Cardiac muscle cell (in vitro differentiated cells and primary cell): ENCODE measurements at regions not wholly inside any gene's neighbourhood (a gene's known extent, or its start where the extent isn't known, plus 50 kb on each side); places are given as distances from the start of the nearest gene placed in this dataset.

Experiments
- DNase-seq, 2 donors: peaks; one replicate each; pipeline versions ENCODE4 v3.0.0 to v3.0.0-alpha.2; 2010 to 2017; ENCODE audit warnings: low read depth in 1 of 2, low spot score in 1 of 2
- H3K27ac ChIP-seq: fragments of 200-600 bp; sonication (generic); 2 replicates; pipeline ENCODE4 v1.5.1; 2016
- H3K27me3 ChIP-seq: fragments of 200-600 bp; sonication (generic); 2 replicates; pipeline ENCODE4 v1.6.0; 2016; ENCODE audit warnings: control low read depth
- H3K36me3 ChIP-seq: fragments of 200-600 bp; sonication (generic); 2 replicates; pipeline ENCODE4 v1.5.1; 2016; ENCODE audit warnings: control low read depth
- H3K4me1 ChIP-seq: fragments of 200-600 bp; sonication (generic); 2 replicates; pipeline ENCODE4 v1.8.1; 2017; ENCODE audit warnings: low read depth, mild to moderate bottlenecking, mixed run types
- H3K4me3 ChIP-seq: fragments of 200-600 bp; sonication (generic); 2 replicates; pipeline ENCODE4 v1.5.1; 2016; ENCODE audit warnings: mild to moderate bottlenecking
- H3K9me3 ChIP-seq: fragments of 200-600 bp; sonication (generic); 2 replicates; pipeline ENCODE4 v1.5.1; 2017; ENCODE audit warnings: low read depth, mild to moderate bottlenecking, control low read depth
- TF ChIP-seq, protein P1 (sequence below): IDR thresholded peaks from 2 replicates; pipeline ENCODE4 v1.5.1; 2012; ENCODE audit warnings: low read depth, mild to moderate bottlenecking, low read length

DNA sequence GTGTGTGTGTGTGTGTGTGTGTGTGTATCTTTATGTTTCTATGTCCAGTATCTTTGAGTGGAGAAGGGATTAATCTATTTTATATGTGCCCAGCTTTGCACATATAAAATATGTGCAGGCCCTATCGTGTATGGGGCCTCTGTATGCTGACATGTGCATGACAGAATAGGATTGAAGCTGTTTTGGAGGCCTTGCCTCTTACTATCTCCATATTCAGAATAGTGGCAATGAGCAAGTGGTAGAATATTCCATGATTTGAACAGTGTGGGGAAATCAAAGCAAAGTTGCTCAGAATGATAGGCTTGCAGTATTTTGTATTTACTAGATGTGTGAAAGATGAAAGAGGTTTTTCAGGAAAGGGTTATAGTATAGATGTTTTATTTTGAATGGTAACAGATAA is 480.8 kb downstream of the XIRP2 start:
- TF ChIP-seq, protein P1, sequence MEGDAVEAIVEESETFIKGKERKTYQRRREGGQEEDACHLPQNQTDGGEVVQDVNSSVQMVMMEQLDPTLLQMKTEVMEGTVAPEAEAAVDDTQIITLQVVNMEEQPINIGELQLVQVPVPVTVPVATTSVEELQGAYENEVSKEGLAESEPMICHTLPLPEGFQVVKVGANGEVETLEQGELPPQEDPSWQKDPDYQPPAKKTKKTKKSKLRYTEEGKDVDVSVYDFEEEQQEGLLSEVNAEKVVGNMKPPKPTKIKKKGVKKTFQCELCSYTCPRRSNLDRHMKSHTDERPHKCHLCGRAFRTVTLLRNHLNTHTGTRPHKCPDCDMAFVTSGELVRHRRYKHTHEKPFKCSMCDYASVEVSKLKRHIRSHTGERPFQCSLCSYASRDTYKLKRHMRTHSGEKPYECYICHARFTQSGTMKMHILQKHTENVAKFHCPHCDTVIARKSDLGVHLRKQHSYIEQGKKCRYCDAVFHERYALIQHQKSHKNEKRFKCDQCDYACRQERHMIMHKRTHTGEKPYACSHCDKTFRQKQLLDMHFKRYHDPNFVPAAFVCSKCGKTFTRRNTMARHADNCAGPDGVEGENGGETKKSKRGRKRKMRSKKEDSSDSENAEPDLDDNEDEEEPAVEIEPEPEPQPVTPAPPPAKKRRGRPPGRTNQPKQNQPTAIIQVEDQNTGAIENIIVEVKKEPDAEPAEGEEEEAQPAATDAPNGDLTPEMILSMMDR = no peak
- Histone ChIP-seq H3K4me1 (no peaks in the 10 kb centered on the region), H3K27ac (no peak overlapping the region), H3K27me3 (no peaks in the 10 kb centered on the region), H3K4me3 (no peak overlapping the region), H3K36me3 (no peaks in the 10 kb centered on the region), H3K9me3 (no peaks in the 10 kb centered on the region)
- no peak for DNase-seq

DNA sequence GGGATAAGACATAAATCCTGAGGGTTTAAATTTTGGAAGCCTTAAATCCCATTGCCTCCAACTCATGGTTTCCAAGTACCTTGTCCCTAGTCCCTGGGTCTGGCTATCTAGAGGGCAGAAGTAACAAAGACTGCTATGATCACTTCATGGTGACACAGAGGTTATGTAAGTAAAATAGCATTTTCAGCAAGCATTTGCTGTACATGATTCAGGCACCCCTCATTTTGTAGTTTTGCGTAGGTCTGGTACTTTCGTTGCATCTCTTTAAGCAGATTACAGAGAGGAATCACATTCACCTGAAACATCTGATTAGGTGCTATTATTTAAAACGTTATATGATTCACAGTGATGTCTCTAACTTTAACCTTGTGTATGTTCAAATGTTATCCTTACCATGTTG is 480.1 kb downstream of the XIRP2 start:
- TF ChIP-seq, protein P1 = no peak
- no peak for DNase-seq
- no peaks in the 10 kb centered on the region for H3K9me3 ChIP-seq
- no peaks in the 10 kb centered on the region for H3K36me3 ChIP-seq
- H3K4me3 ChIP-seq = no peak overlapping the region
- H3K4me1 ChIP-seq = no peaks in the 10 kb centered on the region
- no peak overlapping the region for H3K27ac ChIP-seq
- no peaks in the 10 kb centered on the region for H3K27me3 ChIP-seq

DNA sequence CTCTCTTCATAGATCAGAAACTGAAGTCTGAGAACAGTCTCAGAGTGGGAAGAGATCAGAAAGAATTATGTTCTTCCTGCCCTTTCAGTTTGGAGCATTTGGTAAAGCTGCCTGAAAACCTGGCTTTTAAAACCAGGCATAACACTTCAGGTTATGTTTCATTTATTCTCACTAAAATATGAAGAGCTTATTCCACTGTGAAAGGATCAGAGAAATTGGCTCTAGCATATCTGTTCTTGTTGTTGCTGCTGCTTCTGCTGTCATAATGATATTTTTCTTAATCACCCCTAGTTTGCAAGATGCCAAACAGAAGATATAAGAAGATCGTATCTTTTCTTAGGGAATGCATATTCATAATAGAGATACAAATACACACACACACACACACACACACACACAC is 476.9 kb downstream of the XIRP2 start:
- Histone ChIP-seq H3K36me3 (no peaks in the 10 kb centered on the region), H3K9me3 (no peaks in the 10 kb centered on the region), H3K4me3 (no peak overlapping the region), H3K27ac (no peak overlapping the region), H3K27me3 (no peaks in the 10 kb centered on the region), H3K4me1 (no peaks in the 10 kb centered on the region)
- DNase-seq = no peak
- TF ChIP-seq, protein P1 = no peak

DNA sequence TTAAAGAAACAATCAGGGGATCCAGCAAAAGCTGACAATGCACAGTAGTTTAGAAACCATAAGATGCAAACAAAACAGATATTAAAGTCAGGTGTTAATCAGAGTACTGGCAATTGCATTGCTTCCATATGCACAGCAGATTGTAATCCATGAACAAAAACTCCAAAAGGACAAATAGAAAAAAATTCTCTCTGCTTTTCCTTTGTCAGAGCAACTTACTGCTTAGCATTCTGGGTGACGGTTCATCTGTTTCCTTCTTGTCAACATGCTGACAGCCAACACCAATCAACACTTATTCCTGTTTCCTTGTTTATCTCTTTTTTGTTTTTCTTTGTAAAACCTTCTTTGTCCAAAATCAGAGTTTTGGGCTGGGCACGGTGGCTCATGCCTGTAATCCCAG is 473.1 kb downstream of the XIRP2 start:
- H3K36me3 ChIP-seq = no peaks in the 10 kb centered on the region
- no peaks in the 10 kb centered on the region for H3K27me3 ChIP-seq
- DNase-seq = no peak
- H3K9me3 ChIP-seq = no peaks in the 10 kb centered on the region
- no peaks in the 10 kb centered on the region for H3K4me1 ChIP-seq
- no peak overlapping the region for H3K4me3 ChIP-seq
- no peak overlapping the region for H3K27ac ChIP-seq
- TF ChIP-seq, protein P1 = no peak

DNA sequence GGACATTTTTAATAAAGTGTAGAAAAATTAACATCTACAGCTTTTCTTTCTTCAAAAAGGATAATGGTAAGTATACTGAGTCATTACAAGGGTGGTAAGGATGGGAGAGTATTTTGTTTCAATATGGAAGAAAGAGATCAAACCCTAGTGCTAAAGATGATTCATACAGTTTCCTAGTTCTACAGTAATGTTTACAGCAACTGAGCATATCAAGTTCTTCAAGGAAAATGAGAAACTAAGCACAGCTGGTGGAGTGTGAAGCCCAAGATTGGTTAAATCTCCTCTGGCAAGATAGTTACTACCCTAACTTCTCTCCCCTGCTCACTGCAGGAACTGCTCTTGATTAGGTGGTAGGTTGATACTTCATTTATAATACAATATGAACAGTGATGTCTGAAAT is 467.5 kb downstream of the XIRP2 start:
- TF ChIP-seq, protein P1 = no peak
- no peak overlapping the region for H3K27ac ChIP-seq
- no peaks in the 10 kb centered on the region for H3K27me3 ChIP-seq
- no peaks in the 10 kb centered on the region for H3K4me1 ChIP-seq
- H3K36me3 ChIP-seq = no peaks in the 10 kb centered on the region
- DNase-seq = no peak
- no peaks in the 10 kb centered on the region for H3K9me3 ChIP-seq
- H3K4me3 ChIP-seq = no peak overlapping the region
